Fibroblast of lung (primary cell): ENCODE measurements at regions not wholly inside any gene's neighbourhood (a gene's known extent, or its start where the extent isn't known, plus 50 kb on each side); places are given as distances from the start of the nearest gene placed in this dataset.
A peak's percentile ranks its signal among the peaks of the same experiment; 100 is the strongest.

Experiments
- DNase-seq, 2 donors: peaks; one replicate each; pipeline versions ENCODE4 v3.0.0 to v3.0.0-alpha.2; 2010; ENCODE audit warnings: low read depth in 2 of 2
- H2AFZ ChIP-seq: 2 replicates; pipeline ENCODE4 v1.5.1; 2012; ENCODE audit warnings: low read length, control low read depth, inconsistent platforms
- H3K27ac ChIP-seq: 2 replicates; pipeline ENCODE4 v1.5.1; 2011; ENCODE audit warnings: low read length, control low read depth; ENCODE audit not compliant: insufficient read depth
- H3K27me3 ChIP-seq: 2 replicates; pipeline ENCODE4 v1.5.1; 2011; ENCODE audit warnings: mild to moderate bottlenecking, low read length; ENCODE audit not compliant: control insufficient read depth, insufficient read depth
- H3K36me3 ChIP-seq: 2 replicates; pipeline ENCODE4 v1.5.1; 2011; ENCODE audit warnings: low read length; ENCODE audit not compliant: control insufficient read depth, insufficient read depth
- H3K4me1 ChIP-seq: 2 replicates; pipeline ENCODE4 v1.5.1; 2011; ENCODE audit warnings: low read length; ENCODE audit not compliant: control insufficient read depth, insufficient read depth; ENCODE audit errors: extremely low read depth
- H3K4me2 ChIP-seq: 2 replicates; pipeline ENCODE4 v1.5.1; 2011; ENCODE audit warnings: low read length, control low read depth; ENCODE audit not compliant: insufficient read depth; ENCODE audit errors: extremely low read depth
- H3K4me3 ChIP-seq, 4 experiments: fragments of 200-600 bp in 1 of 4; sonication (generic) in 1 of 4; replicated peaks in 1 of 4; 2 replicates each; pipeline ENCODE4 v1.5.1; 2011 to 2016; ENCODE audit warnings: low read length in 4 of 4, low read depth in 3 of 4, mild to moderate bottlenecking in 3 of 4, control low read depth in 2 of 4, inconsistent platforms in 1 of 4, mixed read lengths in 1 of 4; ENCODE audit not compliant: insufficient read depth in 1 of 4; ENCODE audit errors: control extremely low read depth in 1 of 4
- H3K79me2 ChIP-seq: 2 replicates; pipeline ENCODE4 v1.5.1; 2012; ENCODE audit warnings: mild to moderate bottlenecking, low read length, inconsistent platforms; ENCODE audit not compliant: control insufficient read depth, insufficient read depth
- H3K9ac ChIP-seq: 2 replicates; pipeline ENCODE4 v1.5.1; 2011; ENCODE audit warnings: mild to moderate bottlenecking, low read length, control low read depth; ENCODE audit not compliant: insufficient read depth
- H3K9me3 ChIP-seq: 2 replicates; pipeline ENCODE4 v1.5.1; 2012; ENCODE audit warnings: low read depth, low read length; ENCODE audit not compliant: control insufficient read depth, insufficient read depth
- H4K20me1 ChIP-seq: 2 replicates; pipeline ENCODE4 v1.5.1; 2011; ENCODE audit warnings: low read length; ENCODE audit not compliant: control insufficient read depth, insufficient read depth; ENCODE audit errors: extremely low read depth
- EZH2 ChIP-seq: IDR thresholded peaks from 2 replicates; pipeline ENCODE4 v1.5.1; 2012; ENCODE audit warnings: low read length, control low read depth, mild to moderate bottlenecking; ENCODE audit errors: missing control alignments
- TF ChIP-seq, protein P1 (sequence below), 2 donors: IDR thresholded peaks in 1 of 2; conservative IDR thresholded peaks in 1 of 2; 1 replicate in 1 of 2; 2 replicates in 1 of 2; pipeline ENCODE4 v1.5.1; 2011 to 2012; ENCODE audit warnings: low read length in 2 of 2, control low read depth in 1 of 2, inconsistent platforms in 1 of 2, low read depth in 1 of 2, mild to moderate bottlenecking in 1 of 2

DNA sequence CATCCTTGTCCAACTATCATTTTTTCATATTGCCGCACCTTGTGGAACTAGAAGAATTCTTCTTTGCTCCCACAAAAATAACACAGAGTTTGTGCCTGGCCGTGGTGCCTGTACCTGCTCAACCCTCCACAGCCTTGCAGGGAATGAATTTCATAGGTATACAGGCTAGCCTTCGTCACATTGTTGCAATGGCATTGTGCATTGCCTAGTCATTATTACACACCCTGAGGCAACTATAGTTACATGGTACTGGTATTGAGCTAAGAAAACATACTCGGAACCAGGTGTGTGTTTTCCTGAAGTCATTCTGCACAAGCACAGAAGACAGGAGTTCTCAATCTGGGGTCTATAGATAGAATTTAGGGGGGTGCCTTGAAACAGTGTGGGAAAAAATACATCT, 188.0 kb upstream of the CTAGE1 start:
- Histone ChIP-seq H4K20me1 (no peaks in the 10 kb centered on the region), H3K9me3 (no peaks in the 10 kb centered on the region), H3K9ac (no peak overlapping the region), H3K27me3 (no peaks in the 10 kb centered on the region), H3K4me3 (no peak overlapping the region), H3K36me3 (no peaks in the 10 kb centered on the region), H3K79me2 (no peaks in the 10 kb centered on the region), H3K4me2 (no peak overlapping the region), H3K4me1 (no peaks in the 10 kb centered on the region), H3K27ac (no peak overlapping the region), H2AFZ (no peak overlapping the region)
- TF ChIP-seq, protein P1, sequence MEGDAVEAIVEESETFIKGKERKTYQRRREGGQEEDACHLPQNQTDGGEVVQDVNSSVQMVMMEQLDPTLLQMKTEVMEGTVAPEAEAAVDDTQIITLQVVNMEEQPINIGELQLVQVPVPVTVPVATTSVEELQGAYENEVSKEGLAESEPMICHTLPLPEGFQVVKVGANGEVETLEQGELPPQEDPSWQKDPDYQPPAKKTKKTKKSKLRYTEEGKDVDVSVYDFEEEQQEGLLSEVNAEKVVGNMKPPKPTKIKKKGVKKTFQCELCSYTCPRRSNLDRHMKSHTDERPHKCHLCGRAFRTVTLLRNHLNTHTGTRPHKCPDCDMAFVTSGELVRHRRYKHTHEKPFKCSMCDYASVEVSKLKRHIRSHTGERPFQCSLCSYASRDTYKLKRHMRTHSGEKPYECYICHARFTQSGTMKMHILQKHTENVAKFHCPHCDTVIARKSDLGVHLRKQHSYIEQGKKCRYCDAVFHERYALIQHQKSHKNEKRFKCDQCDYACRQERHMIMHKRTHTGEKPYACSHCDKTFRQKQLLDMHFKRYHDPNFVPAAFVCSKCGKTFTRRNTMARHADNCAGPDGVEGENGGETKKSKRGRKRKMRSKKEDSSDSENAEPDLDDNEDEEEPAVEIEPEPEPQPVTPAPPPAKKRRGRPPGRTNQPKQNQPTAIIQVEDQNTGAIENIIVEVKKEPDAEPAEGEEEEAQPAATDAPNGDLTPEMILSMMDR (conservative IDR thresholded peaks at IDR 0.05 in 1 of 2, IDR thresholded peaks at IDR 0.05 in 1 of 2; ENCODE audit: low read depth in 1 of 2, low read length in 2 of 2), result no peak
- no peak for TF ChIP-seq EZH2
- no peak for DNase-seq

DNA sequence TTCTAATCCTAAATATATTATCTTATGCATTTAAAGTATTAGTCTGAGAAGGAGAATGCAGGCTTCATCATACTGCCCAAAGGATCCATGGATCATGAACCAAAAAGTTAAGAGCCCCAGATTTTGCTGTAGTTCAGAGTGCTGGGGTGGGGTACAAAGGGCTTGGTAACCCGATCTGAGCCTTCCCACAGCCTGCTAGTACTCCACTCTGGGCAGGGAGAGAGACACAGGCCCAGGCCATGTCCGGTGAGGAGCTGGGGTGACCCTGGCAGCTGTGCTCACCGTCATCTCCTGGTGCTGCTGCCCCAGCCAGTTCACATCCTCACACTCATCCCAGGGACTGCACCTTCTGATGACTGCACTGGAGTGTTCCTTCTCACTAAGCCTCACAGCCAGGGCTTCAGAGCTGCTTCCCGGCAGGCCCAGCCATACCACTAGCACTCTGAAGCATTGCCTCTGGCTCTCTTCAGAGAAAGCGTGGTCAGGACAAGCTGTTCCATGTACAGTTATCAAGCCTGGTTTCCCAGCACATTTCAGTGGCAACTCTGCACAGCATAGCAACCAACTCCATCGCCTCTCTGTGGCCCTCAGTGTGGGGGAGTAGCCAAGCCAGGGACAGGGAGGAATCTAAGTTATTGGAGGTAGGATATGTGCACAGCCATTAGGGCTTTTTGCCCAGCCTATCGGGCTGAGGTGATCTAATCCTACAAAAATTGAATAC, 189.0 kb upstream of the CTAGE1 start:
- Histone ChIP-seq H4K20me1 (no peaks in the 10 kb centered on the region), H3K79me2 (no peaks in the 10 kb centered on the region), H3K4me3 (no peak overlapping the region), H3K9ac (no peak overlapping the region), H2AFZ (no peak overlapping the region), H3K9me3 (no peaks in the 10 kb centered on the region), H3K27ac (no peak overlapping the region), H3K4me2 (no peak overlapping the region), H3K4me1 (no peaks in the 10 kb centered on the region), H3K36me3 (no peaks in the 10 kb centered on the region), H3K27me3 (no peaks in the 10 kb centered on the region)
- TF ChIP-seq, protein P1 (conservative IDR thresholded peaks at IDR 0.05 in 1 of 2, IDR thresholded peaks at IDR 0.05 in 1 of 2; ENCODE audit: low read depth in 1 of 2, low read length in 2 of 2), result no peak
- no peak for TF ChIP-seq EZH2
- peak in 1 of 2 donors; percentile 94 for DNase-seq

DNA sequence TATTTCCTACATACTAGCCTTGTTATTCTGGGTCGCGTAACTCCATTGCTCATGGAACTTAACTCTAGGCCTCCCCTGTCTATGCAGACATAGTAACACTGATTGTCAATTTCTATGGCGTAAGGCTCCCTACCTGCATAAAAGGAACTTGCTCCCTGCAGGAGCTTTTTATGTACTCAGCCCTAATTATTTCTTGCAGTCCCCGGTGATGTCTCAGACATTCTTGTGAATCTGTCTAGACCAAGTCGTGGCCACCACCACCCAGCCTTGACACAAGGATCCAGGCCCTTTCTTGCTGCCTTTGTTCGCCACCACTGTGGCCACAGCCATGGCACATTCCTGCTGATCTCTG, 189.5 kb upstream of the CTAGE1 start:
- H3K9ac ChIP-seq, result no peak overlapping the region
- no peak overlapping the region for H2AFZ ChIP-seq
- no peak overlapping the region for H3K4me3 ChIP-seq
- no peaks in the 10 kb centered on the region for H3K9me3 ChIP-seq
- TF ChIP-seq, protein P1 (conservative IDR thresholded peaks at IDR 0.05 in 1 of 2, IDR thresholded peaks at IDR 0.05 in 1 of 2; ENCODE audit: low read depth in 1 of 2, low read length in 2 of 2), result no peak
- TF ChIP-seq EZH2, result no peak
- no peaks in the 10 kb centered on the region for H3K4me1 ChIP-seq
- no peak overlapping the region for H3K27ac ChIP-seq
- no peaks in the 10 kb centered on the region for H3K27me3 ChIP-seq
- H3K79me2 ChIP-seq, result no peaks in the 10 kb centered on the region
- H4K20me1 ChIP-seq, result no peaks in the 10 kb centered on the region
- DNase-seq, result no peak
- no peak overlapping the region for H3K4me2 ChIP-seq
- H3K36me3 ChIP-seq, result no peaks in the 10 kb centered on the region
